ENCODE measurements at regions not wholly inside any gene's neighbourhood (a gene's known extent, or its start where the extent isn't known, plus 50 kb on each side); places are given as distances from the start of the nearest gene placed in this dataset.
"Not testable (repeated sequence)": the region's sequence is repeated elsewhere in the genome, so short reads cannot be mapped to it uniquely, and the experiment has no call there.

- no peak overlapping the region for H3K4me3 Mint-ChIP-seq
- no peak overlapping the region for H3K27ac Mint-ChIP-seq
- WGBS (ENCODE audit: insufficient coverage) = 58% methylated on average over 4 of the region's 7 CpGs
- peaks cover under 1% of the 10 kb centered on the region for H3K9me3 Mint-ChIP-seq (ENCODE audit: insufficient read depth)
- H3K4me1 Mint-ChIP-seq = no peaks in the 10 kb centered on the region
- H3K4me3 ChIP-seq (ENCODE audit: control extremely low read depth in 1 of 5, extremely low read depth in 1 of 5, insufficient read depth in 1 of 5, low read depth in 2 of 5, low read length in 4 of 5) = no peak overlapping the region
- no peak overlapping the region for H3K9ac ChIP-seq (ENCODE audit: low read length)
- no peak for DNase-seq
- H2AFZ ChIP-seq (ENCODE audit: insufficient read depth, low read depth, low read length, poor library complexity, severe bottlenecking) = no peak overlapping the region
- ChIA-PET CTCF (no interaction called here), POLR2A (no interaction called here)
- H3K79me2 ChIP-seq (ENCODE audit: control insufficient read depth, insufficient read depth, low read length) = no peaks in the 10 kb centered on the region
- H3K9me3 ChIP-seq (ENCODE audit: control extremely low read depth in 1 of 3, control insufficient read depth in 2 of 3, insufficient read depth in 1 of 3, low read length in 2 of 3) = peaks cover 0 to 4% (median 0%) of the 10 kb centered on the region in 3 donors
- intact Hi-C loops (cut with micrococcal nuclease) = no loop called here
- no peaks in the 10 kb centered on the region for H4K20me1 ChIP-seq (ENCODE audit: control insufficient read depth, insufficient read depth, low read length, poor library complexity, severe bottlenecking)
- peaks cover 9% of the 10 kb centered on the region for H3K27me3 Mint-ChIP-seq
- no peak for TF ChIP-seq CTCF (IDR thresholded peaks at IDR 0.05)
- TF ChIP-seq EZH2 (IDR thresholded peaks at IDR 0.05; ENCODE audit: borderline replicate concordance, insufficient read depth, low read depth, low read length, poor library complexity, severe bottlenecking) = no peak
- peaks cover 0 to 2% (median 0%) of the 10 kb centered on the region in 4 experiments for H3K27me3 ChIP-seq (replicated peaks in 1 of 4; ENCODE audit: control extremely low read depth in 1 of 4, control insufficient read depth in 3 of 4, insufficient read depth in 4 of 4, low read length in 3 of 4)
- no peak overlapping the region for H3K27ac ChIP-seq (ENCODE audit: low read length in 2 of 2)
- no peaks in the 10 kb centered on the region for H3K36me3 ChIP-seq (replicated peaks in 1 of 2; ENCODE audit: control extremely low read depth in 1 of 2, control insufficient read depth in 1 of 2, extremely low read depth in 1 of 2, insufficient read depth in 2 of 2, low read length in 1 of 2)
- no peak for ATAC-seq (ENCODE audit: low read depth)
- H3K4me1 ChIP-seq (ENCODE audit: control insufficient read depth in 2 of 2, insufficient read depth in 2 of 2, low read length in 2 of 2) = no peaks in the 10 kb centered on the region
- no peak overlapping the region for H3K4me2 ChIP-seq (replicated peaks; ENCODE audit: low read depth, low read length, poor library complexity, severe bottlenecking)
Observed at GRCh38 chr1:177871613-177872307, 98.1 kb downstream of the SEC16B start.

GRCh38 chr1:177869586-177869985, 100.3 kb downstream of the SEC16B start:
- H3K27ac ChIP-seq (ENCODE audit: low read length in 2 of 2) = no peak overlapping the region
- DNase-seq = no peak
- Mint-ChIP-seq H3K9me3 (ENCODE audit: insufficient read depth) (no peaks in the 10 kb centered on the region), H3K4me1 (no peaks in the 10 kb centered on the region), H3K4me3 (no peak overlapping the region), H3K27me3 (peaks cover 9% of the 10 kb centered on the region), H3K27ac (no peak overlapping the region)
- no peaks in the 10 kb centered on the region for H3K4me1 ChIP-seq (ENCODE audit: control insufficient read depth in 2 of 2, insufficient read depth in 2 of 2, low read length in 2 of 2)
- no peaks in the 10 kb centered on the region for H3K79me2 ChIP-seq (ENCODE audit: control insufficient read depth, insufficient read depth, low read length)
- no peak overlapping the region for H3K9ac ChIP-seq (ENCODE audit: low read length)
- POLR2A ChIA-PET = no interaction called here
- peaks cover 0 to 4% (median 0%) of the 10 kb centered on the region in 3 donors for H3K9me3 ChIP-seq (ENCODE audit: control extremely low read depth in 1 of 3, control insufficient read depth in 2 of 3, insufficient read depth in 1 of 3, low read length in 2 of 3)
- H2AFZ ChIP-seq (ENCODE audit: insufficient read depth, low read depth, low read length, poor library complexity, severe bottlenecking) = no peak overlapping the region
- ATAC-seq (ENCODE audit: low read depth) = no peak
- no peaks in the 10 kb centered on the region for H4K20me1 ChIP-seq (ENCODE audit: control insufficient read depth, insufficient read depth, low read length, poor library complexity, severe bottlenecking)
- WGBS (ENCODE audit: insufficient coverage) = 67% methylated on average over 1 of the region's 4 CpGs
- no peak overlapping the region for H3K4me2 ChIP-seq (replicated peaks; ENCODE audit: low read depth, low read length, poor library complexity, severe bottlenecking)
- intact Hi-C loops (cut with micrococcal nuclease) = no loop called here
- no peaks in the 10 kb centered on the region for H3K36me3 ChIP-seq (replicated peaks in 1 of 2; ENCODE audit: control extremely low read depth in 1 of 2, control insufficient read depth in 1 of 2, extremely low read depth in 1 of 2, insufficient read depth in 2 of 2, low read length in 1 of 2)
- no peak for TF ChIP-seq EZH2 (IDR thresholded peaks at IDR 0.05; ENCODE audit: borderline replicate concordance, insufficient read depth, low read depth, low read length, poor library complexity, severe bottlenecking)
- TF ChIP-seq CTCF (IDR thresholded peaks at IDR 0.05) = no peak
- peaks cover 0 to 2% (median 0%) of the 10 kb centered on the region in 4 experiments for H3K27me3 ChIP-seq (replicated peaks in 1 of 4; ENCODE audit: control extremely low read depth in 1 of 4, control insufficient read depth in 3 of 4, insufficient read depth in 4 of 4, low read length in 3 of 4)
- H3K4me3 ChIP-seq (ENCODE audit: control extremely low read depth in 1 of 5, extremely low read depth in 1 of 5, insufficient read depth in 1 of 5, low read depth in 2 of 5, low read length in 4 of 5) = no peak overlapping the region
- CTCF ChIA-PET = no interaction called here

GRCh38 chr1:177869011-177869410, 100.8 kb downstream of the SEC16B start:
- H4K20me1 ChIP-seq (ENCODE audit: control insufficient read depth, insufficient read depth, low read length, poor library complexity, severe bottlenecking); H3K9ac ChIP-seq (ENCODE audit: low read length); H3K36me3 ChIP-seq (replicated peaks in 1 of 2; ENCODE audit: control extremely low read depth in 1 of 2, control insufficient read depth in 1 of 2, extremely low read depth in 1 of 2, insufficient read depth in 2 of 2, low read length in 1 of 2); H3K4me1 ChIP-seq (ENCODE audit: control insufficient read depth in 2 of 2, insufficient read depth in 2 of 2, low read length in 2 of 2); H3K9me3 Mint-ChIP-seq (ENCODE audit: insufficient read depth); H3K4me1 Mint-ChIP-seq; DNase-seq; H3K4me3 ChIP-seq (ENCODE audit: control extremely low read depth in 1 of 5, extremely low read depth in 1 of 5, insufficient read depth in 1 of 5, low read depth in 2 of 5, low read length in 4 of 5); intact Hi-C loops (cut with micrococcal nuclease); ATAC-seq (ENCODE audit: low read depth); H3K27ac Mint-ChIP-seq; H3K4me2 ChIP-seq (replicated peaks; ENCODE audit: low read depth, low read length, poor library complexity, severe bottlenecking); H3K4me3 Mint-ChIP-seq; CTCF ChIA-PET; H3K27me3 Mint-ChIP-seq; H3K27me3 ChIP-seq (replicated peaks in 1 of 4; ENCODE audit: control extremely low read depth in 1 of 4, control insufficient read depth in 3 of 4, insufficient read depth in 4 of 4, low read length in 3 of 4); H3K79me2 ChIP-seq (ENCODE audit: control insufficient read depth, insufficient read depth, low read length); H2AFZ ChIP-seq (ENCODE audit: insufficient read depth, low read depth, low read length, poor library complexity, severe bottlenecking); H3K9me3 ChIP-seq (ENCODE audit: control extremely low read depth in 1 of 3, control insufficient read depth in 2 of 3, insufficient read depth in 1 of 3, low read length in 2 of 3); POLR2A ChIA-PET; H3K27ac ChIP-seq (ENCODE audit: low read length in 2 of 2): not testable (repeated sequence)

All from B cell (primary cell).